ENCODE measurements at regions not wholly inside any gene's neighbourhood (a gene's known extent, or its start where the extent isn't known, plus 50 kb on each side); places are given as distances from the start of the nearest gene placed in this dataset.
"Not testable (repeated sequence)": the region's sequence is repeated elsewhere in the genome, so short reads cannot be mapped to it uniquely, and the experiment has no call there.

- no peak for DNase-seq (ENCODE audit: extremely low read depth in 1 of 11, low read depth in 9 of 11, low spot score in 4 of 11)
Observed at GRCh38 chr7:109343678-109344077, 774.0 kb downstream of the DNAJB9 start.

GRCh38 chr7:109351493-109351892, 781.8 kb downstream of the DNAJB9 start:
- DNase-seq (ENCODE audit: extremely low read depth in 1 of 11, low read depth in 9 of 11, low spot score in 4 of 11): no peak

GRCh38 chr7:109354000-109354399, 784.3 kb downstream of the DNAJB9 start:
- no peak for DNase-seq (ENCODE audit: extremely low read depth in 1 of 11, low read depth in 9 of 11, low spot score in 4 of 11)

GRCh38 chr7:109354552-109354951, 784.9 kb downstream of the DNAJB9 start:
- no peak for DNase-seq (ENCODE audit: extremely low read depth in 1 of 11, low read depth in 9 of 11, low spot score in 4 of 11)

- DNase-seq (ENCODE audit: extremely low read depth in 1 of 11, low read depth in 9 of 11, low spot score in 4 of 11): no peak
Observed at GRCh38 chr7:109375823-109376222, 806.1 kb downstream of the DNAJB9 start.

- no peak for DNase-seq (ENCODE audit: extremely low read depth in 1 of 11, low read depth in 9 of 11, low spot score in 4 of 11)
Observed at GRCh38 chr7:109376576-109376975, 806.9 kb downstream of the DNAJB9 start.

GRCh38 chr7:109377076-109377884, 807.6 kb downstream of the DNAJB9 start:
- DNase-seq (ENCODE audit: extremely low read depth in 1 of 11, low read depth in 9 of 11, low spot score in 4 of 11): no peak

GRCh38 chr7:109386959-109387358, 817.3 kb downstream of the DNAJB9 start:
- no peak for DNase-seq (ENCODE audit: extremely low read depth in 1 of 11, low read depth in 9 of 11, low spot score in 4 of 11)

- no peak for DNase-seq (ENCODE audit: extremely low read depth in 1 of 11, low read depth in 9 of 11, low spot score in 4 of 11)
Observed at GRCh38 chr7:109387530-109387929, 817.9 kb downstream of the DNAJB9 start.

- DNase-seq (ENCODE audit: extremely low read depth in 1 of 11, low read depth in 9 of 11, low spot score in 4 of 11): no peak
Observed at GRCh38 chr7:109391240-109391639, 821.6 kb downstream of the DNAJB9 start.

GRCh38 chr7:109402107-109402506, 832.4 kb downstream of the DNAJB9 start:
- no peak for DNase-seq (ENCODE audit: extremely low read depth in 1 of 11, low read depth in 9 of 11, low spot score in 4 of 11)

- no peak for DNase-seq (ENCODE audit: extremely low read depth in 1 of 11, low read depth in 9 of 11, low spot score in 4 of 11)
Observed at GRCh38 chr7:109407756-109408155, 838.1 kb downstream of the DNAJB9 start.

- DNase-seq (ENCODE audit: extremely low read depth in 1 of 11, low read depth in 9 of 11, low spot score in 4 of 11): no peak
Observed at GRCh38 chr7:109437957-109438356, 868.3 kb downstream of the DNAJB9 start.

- DNase-seq (ENCODE audit: extremely low read depth in 1 of 11, low read depth in 9 of 11, low spot score in 4 of 11): no peak
Observed at GRCh38 chr7:109449760-109450159, 880.1 kb downstream of the DNAJB9 start.

- DNase-seq (ENCODE audit: extremely low read depth in 1 of 11, low read depth in 9 of 11, low spot score in 4 of 11): no peak
Observed at GRCh38 chr7:109456116-109456515, 886.4 kb downstream of the DNAJB9 start.

GRCh38 chr7:109460296-109460695, 890.6 kb downstream of the DNAJB9 start:
- no peak for DNase-seq (ENCODE audit: extremely low read depth in 1 of 11, low read depth in 9 of 11, low spot score in 4 of 11)

- DNase-seq (ENCODE audit: extremely low read depth in 1 of 11, low read depth in 9 of 11, low spot score in 4 of 11): no peak
Observed at GRCh38 chr7:109462171-109462570, 892.5 kb downstream of the DNAJB9 start.

- DNase-seq (ENCODE audit: extremely low read depth in 1 of 11, low read depth in 9 of 11, low spot score in 4 of 11): not testable (repeated sequence)
Observed at GRCh38 chr7:109467729-109468128, 898.1 kb downstream of the DNAJB9 start.

GRCh38 chr7:109473172-109473571, 903.5 kb downstream of the DNAJB9 start:
- no peak for DNase-seq (ENCODE audit: extremely low read depth in 1 of 11, low read depth in 9 of 11, low spot score in 4 of 11)

- no peak for DNase-seq (ENCODE audit: extremely low read depth in 1 of 11, low read depth in 9 of 11, low spot score in 4 of 11)
Observed at GRCh38 chr7:109476409-109476808, 906.7 kb downstream of the DNAJB9 start.

- DNase-seq (ENCODE audit: extremely low read depth in 1 of 11, low read depth in 9 of 11, low spot score in 4 of 11): no peak
Observed at GRCh38 chr7:109479388-109479787, 909.7 kb downstream of the DNAJB9 start.
